D721Med (cell line): ENCODE measurements at regions not wholly inside any gene's neighbourhood (a gene's known extent, or its start where the extent isn't known, plus 50 kb on each side); places are given as distances from the start of the nearest gene placed in this dataset.

Source experiments
- DNase-seq: peaks from one replicate; pipeline ENCODE4 v3.0.0; 2011; ENCODE audit warnings: low spot score; ENCODE audit not compliant: insufficient read length
- FAIRE-seq: peaks from 2 replicates; lab custom pipeline; 2011; peaks lifted over from hg19 to GRCh38; lab: Jason Lieb, UNC
- CTCF ChIP-seq: IDR thresholded peaks from 2 replicates; pipeline ENCODE4 v1.5.1; 2012; ENCODE audit warnings: mild to moderate bottlenecking, control low read depth; ENCODE audit not compliant: insufficient read depth; ENCODE audit errors: missing control alignments

- no peak for DNase-seq
- no peak for FAIRE-seq
- no peak for TF ChIP-seq CTCF
These were observed 77.2 kb downstream of the CD164 start for GRCh38 chr6:109305028-109305427.

GRCh38 chr6:109304284-109305015, 77.8 kb downstream of the CD164 start:
- FAIRE-seq: no peak
- DNase-seq: no peak
- no peak for TF ChIP-seq CTCF

DNA sequence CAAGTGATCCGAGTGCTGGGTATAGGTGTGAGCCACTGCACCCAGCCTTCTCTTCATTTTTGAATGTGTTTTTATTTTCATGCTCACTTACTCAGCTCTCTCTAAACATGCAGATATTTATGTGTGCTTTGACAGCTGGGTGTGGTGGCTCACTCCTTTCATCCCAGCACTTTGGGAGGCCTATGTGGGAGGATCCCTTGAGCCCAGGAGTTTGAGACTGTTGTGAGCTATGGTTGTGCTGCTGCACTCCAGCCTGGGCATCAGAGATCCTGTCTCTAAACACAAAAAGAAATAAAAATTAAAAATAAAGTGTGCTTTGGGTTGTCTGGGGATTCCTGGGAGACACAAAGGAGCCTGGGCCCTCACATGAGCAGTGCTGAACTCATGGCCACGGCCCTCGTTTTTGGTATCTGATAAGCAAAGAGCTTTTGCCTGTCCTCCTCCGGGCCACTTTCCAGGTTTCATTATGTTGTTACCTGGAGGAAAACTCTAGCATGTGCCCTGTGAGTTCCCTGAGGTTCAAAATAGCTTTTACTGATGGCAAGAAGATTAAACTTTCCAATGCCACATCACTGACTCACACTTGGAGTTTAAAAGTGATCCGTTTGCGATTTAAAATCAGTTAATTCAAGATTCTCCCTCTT, 78.5 kb downstream of the CD164 start:
- TF ChIP-seq CTCF: no peak
- FAIRE-seq (no peak), DNase-seq (no peak)

DNA sequence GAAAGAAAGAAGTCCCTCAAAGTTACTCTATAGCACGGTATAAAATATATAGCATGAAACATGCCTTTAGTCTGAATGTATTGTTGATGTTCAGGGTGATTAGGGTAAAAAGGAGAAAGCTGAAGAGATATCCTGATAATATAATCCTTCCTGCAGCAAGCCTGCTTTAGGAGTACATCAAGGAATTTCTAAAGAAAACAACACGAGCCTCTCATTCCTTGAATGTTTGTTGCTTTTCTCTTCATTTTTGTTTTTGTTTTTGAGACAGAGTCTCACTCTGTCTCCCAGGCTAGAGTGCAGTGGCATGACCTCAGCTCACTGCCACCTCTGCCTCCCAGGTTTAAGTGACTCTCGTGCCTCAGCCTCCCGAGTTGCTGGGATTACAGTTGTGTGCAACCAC, 79.1 kb downstream of the CD164 start:
- no peak for DNase-seq
- TF ChIP-seq CTCF: no peak
- no peak for FAIRE-seq

- no peak for TF ChIP-seq CTCF
- DNase-seq (no peak), FAIRE-seq (no peak)
These were observed 80.1 kb downstream of the CD164 start for GRCh38 chr6:109302176-109302575.

DNA sequence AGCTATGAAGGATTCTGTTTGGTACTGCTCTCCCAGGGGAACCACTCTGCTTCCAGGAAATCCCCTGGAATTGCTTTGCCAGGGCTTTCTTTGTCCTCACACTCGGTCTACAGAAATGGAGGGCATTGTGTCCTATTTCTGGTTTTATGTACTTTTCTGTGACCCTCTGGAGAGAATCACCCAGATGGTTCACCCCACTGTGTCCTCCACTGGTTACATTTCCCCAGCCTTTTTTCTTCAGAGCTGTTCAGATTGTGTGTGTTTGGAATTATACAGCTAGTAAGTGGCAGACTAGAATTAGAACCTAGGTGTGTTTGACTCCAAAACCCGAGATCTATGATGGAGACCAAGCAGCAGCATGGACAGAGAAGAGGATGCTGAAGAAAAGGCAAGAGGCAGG, 80.8 kb downstream of the CD164 start:
- FAIRE-seq (no peak), DNase-seq (no peak)
- TF ChIP-seq CTCF: no peak

- no peak for FAIRE-seq
- no peak for TF ChIP-seq CTCF
- no peak for DNase-seq
These were observed 81.4 kb downstream of the CD164 start for GRCh38 chr6:109300874-109301273.
